Fibroblast of the aortic adventitia (primary cell): ENCODE measurements at regions not wholly inside any gene's neighbourhood (a gene's known extent, or its start where the extent isn't known, plus 50 kb on each side); places are given as distances from the start of the nearest gene placed in this dataset.

Experiments
- DNase-seq: peaks from one replicate; pipeline ENCODE4 v3.0.0-alpha.2; 2010; ENCODE audit warnings: low read depth
- H3K4me3 ChIP-seq: 2 replicates; pipeline ENCODE4 v1.5.1; 2011; ENCODE audit warnings: low read depth, mild to moderate bottlenecking, control low read depth, low read length, moderate library complexity
- TF ChIP-seq, protein P1 (sequence below): IDR thresholded peaks from 2 replicates; pipeline ENCODE4 v1.5.1; 2011; ENCODE audit warnings: mild to moderate bottlenecking, low read length, control low read depth, inconsistent platforms; ENCODE audit not compliant: insufficient read depth

DNA sequence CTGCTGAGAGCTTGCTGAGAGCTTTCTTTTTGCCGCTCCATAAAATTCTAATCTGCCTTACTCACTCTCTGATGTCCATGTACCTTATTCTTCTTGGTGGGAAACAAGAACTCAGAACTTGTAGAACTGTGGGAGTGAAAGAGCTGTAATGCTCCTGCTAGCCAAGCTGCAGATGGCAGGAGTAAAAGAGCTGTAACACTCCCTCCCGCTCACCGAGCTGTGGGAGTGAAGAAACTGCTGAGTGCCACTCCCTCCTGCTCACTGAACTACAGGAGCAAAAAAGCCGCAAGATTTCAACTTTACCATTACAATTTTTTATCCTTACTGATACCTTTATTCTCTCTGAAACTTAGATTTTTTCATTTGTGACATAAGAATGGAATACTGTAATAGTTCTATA lies 199.1 kb downstream of the SI start:
- no peak overlapping the region for H3K4me3 ChIP-seq
- DNase-seq: no peak
- TF ChIP-seq, protein P1, sequence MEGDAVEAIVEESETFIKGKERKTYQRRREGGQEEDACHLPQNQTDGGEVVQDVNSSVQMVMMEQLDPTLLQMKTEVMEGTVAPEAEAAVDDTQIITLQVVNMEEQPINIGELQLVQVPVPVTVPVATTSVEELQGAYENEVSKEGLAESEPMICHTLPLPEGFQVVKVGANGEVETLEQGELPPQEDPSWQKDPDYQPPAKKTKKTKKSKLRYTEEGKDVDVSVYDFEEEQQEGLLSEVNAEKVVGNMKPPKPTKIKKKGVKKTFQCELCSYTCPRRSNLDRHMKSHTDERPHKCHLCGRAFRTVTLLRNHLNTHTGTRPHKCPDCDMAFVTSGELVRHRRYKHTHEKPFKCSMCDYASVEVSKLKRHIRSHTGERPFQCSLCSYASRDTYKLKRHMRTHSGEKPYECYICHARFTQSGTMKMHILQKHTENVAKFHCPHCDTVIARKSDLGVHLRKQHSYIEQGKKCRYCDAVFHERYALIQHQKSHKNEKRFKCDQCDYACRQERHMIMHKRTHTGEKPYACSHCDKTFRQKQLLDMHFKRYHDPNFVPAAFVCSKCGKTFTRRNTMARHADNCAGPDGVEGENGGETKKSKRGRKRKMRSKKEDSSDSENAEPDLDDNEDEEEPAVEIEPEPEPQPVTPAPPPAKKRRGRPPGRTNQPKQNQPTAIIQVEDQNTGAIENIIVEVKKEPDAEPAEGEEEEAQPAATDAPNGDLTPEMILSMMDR: no peak

DNA sequence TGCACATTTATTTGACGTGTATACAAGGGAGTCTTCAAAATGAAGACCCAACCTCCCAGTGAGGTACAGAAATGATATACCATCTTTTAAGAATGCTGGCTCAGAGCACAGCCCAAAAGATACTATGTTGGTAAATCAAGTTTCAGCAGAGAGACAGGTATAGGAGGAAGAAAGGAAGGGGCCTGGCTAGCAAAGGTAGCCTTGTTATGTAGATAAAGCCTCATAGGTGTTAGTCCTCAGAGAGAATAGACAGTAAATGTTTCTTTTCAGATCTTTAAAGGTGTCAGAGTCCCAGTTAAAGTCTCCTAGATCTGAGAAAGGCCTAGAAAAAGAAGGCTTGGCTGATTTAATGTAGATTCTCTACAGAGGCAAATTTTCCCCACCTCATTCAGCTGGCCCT lies 213.8 kb downstream of the SI start:
- DNase-seq: no peak
- H3K4me3 ChIP-seq: no peak overlapping the region
- TF ChIP-seq, protein P1: no peak

DNA sequence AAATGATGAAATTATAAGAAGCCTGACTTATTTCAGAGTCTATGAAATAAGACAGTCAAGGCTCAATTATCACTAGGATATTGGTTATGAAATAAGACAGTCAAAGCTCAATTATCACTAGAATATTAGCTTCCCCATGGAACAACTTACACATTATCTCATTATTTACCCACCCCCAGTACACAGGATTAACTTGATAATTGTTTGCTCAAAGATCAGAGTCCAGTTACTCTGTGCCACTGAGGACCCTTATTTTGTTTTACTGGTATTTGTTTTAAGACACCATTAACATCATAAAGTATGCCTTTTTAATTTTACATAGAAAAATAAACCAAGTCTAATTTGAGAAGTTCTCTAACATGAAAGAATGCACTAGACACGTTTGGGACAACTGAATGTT lies 225.4 kb downstream of the SI start:
- TF ChIP-seq, protein P1: no peak
- DNase-seq: no peak
- no peak overlapping the region for H3K4me3 ChIP-seq

GRCh38 chr3:164851905-164852304 lies 226.4 kb downstream of the SI start:
- TF ChIP-seq, protein P1: no peak
- DNase-seq: no peak
- H3K4me3 ChIP-seq: no peak overlapping the region

DNA sequence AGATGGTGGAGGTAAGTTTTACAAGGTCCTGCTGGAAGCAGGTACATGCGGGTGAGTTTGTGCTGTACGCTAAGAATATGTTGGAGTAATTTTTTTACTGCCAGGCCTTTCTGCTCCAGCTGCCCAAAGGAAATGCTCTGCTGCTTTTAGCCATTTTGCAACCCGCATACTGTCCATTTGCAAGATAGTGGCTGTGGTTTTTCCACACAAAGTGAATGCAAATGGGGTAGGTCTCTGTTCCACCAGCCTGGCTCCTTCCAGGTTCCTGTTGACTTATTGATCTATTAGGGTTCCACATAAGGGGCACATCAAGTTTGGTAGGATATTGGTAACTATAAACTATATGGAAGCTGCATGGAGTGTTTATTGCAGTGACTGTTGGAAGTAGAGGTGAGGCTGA lies 227.1 kb downstream of the SI start:
- no peak for DNase-seq
- TF ChIP-seq, protein P1: no peak
- H3K4me3 ChIP-seq: no peak overlapping the region

GRCh38 chr3:164848923-164849322 lies 229.4 kb downstream of the SI start:
- H3K4me3 ChIP-seq: no peak overlapping the region
- TF ChIP-seq, protein P1: no peak
- DNase-seq: no peak

GRCh38 chr3:164845739-164846138 lies 232.6 kb downstream of the SI start:
- H3K4me3 ChIP-seq: no peak overlapping the region
- TF ChIP-seq, protein P1: no peak
- no peak for DNase-seq
